ENCODE measurements at regions not wholly inside any gene's neighbourhood (a gene's known extent, or its start where the extent isn't known, plus 50 kb on each side); places are given as distances from the start of the nearest gene placed in this dataset.

DNA sequence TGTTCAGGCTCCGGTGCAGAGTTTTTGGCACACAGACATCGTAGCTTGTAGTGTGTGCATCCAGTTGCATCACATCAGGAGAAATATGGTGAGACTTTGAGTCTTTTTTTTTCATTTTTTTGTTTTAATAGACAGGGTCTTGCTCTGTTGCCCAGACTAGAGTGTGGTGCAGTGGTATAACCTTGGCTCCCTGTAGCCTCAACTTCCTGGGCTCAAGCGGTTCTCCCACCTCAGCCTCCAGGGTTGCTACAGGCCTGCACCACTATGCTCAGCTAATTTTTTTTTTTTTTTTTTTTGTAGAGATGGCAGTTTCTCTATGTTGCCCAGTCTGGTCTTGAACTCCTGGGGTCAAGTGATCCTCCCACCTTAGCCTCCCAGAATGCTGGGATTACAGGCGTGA, 51.1 kb upstream of the TEX264 start:
- TF ChIP-seq, protein P1, sequence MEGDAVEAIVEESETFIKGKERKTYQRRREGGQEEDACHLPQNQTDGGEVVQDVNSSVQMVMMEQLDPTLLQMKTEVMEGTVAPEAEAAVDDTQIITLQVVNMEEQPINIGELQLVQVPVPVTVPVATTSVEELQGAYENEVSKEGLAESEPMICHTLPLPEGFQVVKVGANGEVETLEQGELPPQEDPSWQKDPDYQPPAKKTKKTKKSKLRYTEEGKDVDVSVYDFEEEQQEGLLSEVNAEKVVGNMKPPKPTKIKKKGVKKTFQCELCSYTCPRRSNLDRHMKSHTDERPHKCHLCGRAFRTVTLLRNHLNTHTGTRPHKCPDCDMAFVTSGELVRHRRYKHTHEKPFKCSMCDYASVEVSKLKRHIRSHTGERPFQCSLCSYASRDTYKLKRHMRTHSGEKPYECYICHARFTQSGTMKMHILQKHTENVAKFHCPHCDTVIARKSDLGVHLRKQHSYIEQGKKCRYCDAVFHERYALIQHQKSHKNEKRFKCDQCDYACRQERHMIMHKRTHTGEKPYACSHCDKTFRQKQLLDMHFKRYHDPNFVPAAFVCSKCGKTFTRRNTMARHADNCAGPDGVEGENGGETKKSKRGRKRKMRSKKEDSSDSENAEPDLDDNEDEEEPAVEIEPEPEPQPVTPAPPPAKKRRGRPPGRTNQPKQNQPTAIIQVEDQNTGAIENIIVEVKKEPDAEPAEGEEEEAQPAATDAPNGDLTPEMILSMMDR (IDR thresholded peaks at IDR 0.05): no peak
- no peak for TF ChIP-seq POLR2A (IDR thresholded peaks at IDR 0.05)

Data from transverse colon (tissue), 3 donors.